GM12874 (cell line): ENCODE measurements at regions not wholly inside any gene's neighbourhood (a gene's known extent, or its start where the extent isn't known, plus 50 kb on each side); places are given as distances from the start of the nearest gene placed in this dataset.

Source experiments
- TF ChIP-seq, protein P1 (sequence below): IDR thresholded peaks from 2 replicates; pipeline ENCODE4 v1.5.1; 2011; ENCODE audit warnings: low read depth, mild to moderate bottlenecking, control low read depth, low read length, moderate library complexity; ENCODE audit not compliant: insufficient read depth

DNA sequence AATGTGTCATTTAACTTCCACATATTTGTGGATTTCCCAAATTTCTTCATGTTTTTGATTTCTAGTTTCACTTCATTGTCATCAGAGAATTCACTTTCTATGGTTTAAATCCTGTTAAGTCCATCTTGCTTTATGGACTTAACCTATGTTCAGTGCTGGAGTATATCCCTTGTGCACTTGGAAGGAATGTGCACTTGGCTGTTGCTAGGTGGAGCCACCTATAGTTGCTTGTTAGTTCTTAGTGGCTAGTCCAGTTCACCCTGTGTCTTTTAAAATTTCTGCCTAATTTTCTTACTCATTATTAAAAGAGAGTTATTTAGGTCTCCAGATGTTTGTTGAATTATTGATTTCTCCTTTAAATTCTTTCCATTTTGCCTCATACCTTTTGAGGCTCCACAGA, 1472.5 kb upstream of the CDH6 start:
- TF ChIP-seq, protein P1, sequence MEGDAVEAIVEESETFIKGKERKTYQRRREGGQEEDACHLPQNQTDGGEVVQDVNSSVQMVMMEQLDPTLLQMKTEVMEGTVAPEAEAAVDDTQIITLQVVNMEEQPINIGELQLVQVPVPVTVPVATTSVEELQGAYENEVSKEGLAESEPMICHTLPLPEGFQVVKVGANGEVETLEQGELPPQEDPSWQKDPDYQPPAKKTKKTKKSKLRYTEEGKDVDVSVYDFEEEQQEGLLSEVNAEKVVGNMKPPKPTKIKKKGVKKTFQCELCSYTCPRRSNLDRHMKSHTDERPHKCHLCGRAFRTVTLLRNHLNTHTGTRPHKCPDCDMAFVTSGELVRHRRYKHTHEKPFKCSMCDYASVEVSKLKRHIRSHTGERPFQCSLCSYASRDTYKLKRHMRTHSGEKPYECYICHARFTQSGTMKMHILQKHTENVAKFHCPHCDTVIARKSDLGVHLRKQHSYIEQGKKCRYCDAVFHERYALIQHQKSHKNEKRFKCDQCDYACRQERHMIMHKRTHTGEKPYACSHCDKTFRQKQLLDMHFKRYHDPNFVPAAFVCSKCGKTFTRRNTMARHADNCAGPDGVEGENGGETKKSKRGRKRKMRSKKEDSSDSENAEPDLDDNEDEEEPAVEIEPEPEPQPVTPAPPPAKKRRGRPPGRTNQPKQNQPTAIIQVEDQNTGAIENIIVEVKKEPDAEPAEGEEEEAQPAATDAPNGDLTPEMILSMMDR: no peak

GRCh38 chr5:29719171-29719570, 1474.3 kb upstream of the CDH6 start:
- TF ChIP-seq, protein P1: no peak

GRCh38 chr5:29715167-29715566, 1478.3 kb upstream of the CDH6 start:
- TF ChIP-seq, protein P1: no peak

DNA sequence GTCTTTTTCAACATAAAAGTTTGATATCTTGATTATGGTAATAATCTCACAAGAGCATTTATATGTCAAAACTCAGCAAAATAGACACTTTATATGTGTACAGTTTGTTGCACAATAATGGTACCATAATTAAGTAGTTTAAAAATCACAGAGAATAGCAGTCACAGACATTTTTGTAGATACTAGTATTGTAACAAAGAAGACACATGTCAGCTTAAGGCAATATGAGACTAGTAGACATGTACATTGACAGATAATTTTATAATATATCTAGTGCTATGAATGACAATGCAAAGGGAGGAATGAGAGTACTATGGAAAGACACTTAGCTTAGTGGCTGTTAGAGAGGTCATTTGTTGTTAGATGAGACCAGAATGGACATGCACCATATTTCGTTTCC, 1490.6 kb upstream of the CDH6 start:
- TF ChIP-seq, protein P1: no peak

- TF ChIP-seq, protein P1: no peak
Measured at GRCh38 chr5:29701600-29701999, 1491.9 kb upstream of the CDH6 start.

DNA sequence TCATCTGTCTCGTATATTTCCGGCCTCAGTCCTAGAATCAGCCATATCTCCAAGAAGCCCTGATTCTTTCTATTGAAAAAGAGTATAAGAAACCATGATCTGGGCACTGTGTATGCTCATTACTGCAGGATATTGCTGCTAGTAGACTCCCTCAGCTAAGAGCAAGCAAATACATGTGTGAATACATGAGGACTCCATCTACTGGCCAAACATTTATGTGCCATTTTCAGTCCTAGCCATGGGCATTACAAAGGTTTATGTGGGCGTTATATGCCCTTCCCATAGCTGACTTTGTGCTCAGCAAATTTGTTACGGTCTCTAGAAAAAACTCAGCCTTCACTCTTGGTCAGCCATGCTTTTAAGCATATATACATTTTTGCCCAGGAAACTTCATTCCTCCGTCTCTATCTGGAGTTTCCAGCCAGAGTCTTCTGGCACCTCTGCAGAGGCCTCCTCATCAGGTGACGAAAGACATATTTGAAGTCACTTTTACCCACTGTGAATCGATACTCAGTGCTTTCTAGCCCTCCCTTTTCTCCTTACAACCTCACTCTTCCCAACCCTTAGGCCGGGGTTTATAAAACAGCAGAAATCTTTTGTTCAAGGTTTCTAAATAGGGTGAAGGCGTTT, 1495.6 kb upstream of the CDH6 start:
- TF ChIP-seq, protein P1: no peak

- TF ChIP-seq, protein P1: no peak
Measured at GRCh38 chr5:29697278-29697677, 1496.2 kb upstream of the CDH6 start.
